CD4-positive, alpha-beta T cell treated with Interleukin-15 for 1 hour (primary cell): ENCODE measurements at regions not wholly inside any gene's neighbourhood (a gene's known extent, or its start where the extent isn't known, plus 50 kb on each side); places are given as distances from the start of the nearest gene placed in this dataset.
"Not testable (repeated sequence)": the region's sequence is repeated elsewhere in the genome, so short reads cannot be mapped to it uniquely, and the experiment has no call there.

Experiments used
- DNase-seq: peaks from one replicate; pipeline ENCODE4 v3.0.0-alpha.2; 2020

DNA sequence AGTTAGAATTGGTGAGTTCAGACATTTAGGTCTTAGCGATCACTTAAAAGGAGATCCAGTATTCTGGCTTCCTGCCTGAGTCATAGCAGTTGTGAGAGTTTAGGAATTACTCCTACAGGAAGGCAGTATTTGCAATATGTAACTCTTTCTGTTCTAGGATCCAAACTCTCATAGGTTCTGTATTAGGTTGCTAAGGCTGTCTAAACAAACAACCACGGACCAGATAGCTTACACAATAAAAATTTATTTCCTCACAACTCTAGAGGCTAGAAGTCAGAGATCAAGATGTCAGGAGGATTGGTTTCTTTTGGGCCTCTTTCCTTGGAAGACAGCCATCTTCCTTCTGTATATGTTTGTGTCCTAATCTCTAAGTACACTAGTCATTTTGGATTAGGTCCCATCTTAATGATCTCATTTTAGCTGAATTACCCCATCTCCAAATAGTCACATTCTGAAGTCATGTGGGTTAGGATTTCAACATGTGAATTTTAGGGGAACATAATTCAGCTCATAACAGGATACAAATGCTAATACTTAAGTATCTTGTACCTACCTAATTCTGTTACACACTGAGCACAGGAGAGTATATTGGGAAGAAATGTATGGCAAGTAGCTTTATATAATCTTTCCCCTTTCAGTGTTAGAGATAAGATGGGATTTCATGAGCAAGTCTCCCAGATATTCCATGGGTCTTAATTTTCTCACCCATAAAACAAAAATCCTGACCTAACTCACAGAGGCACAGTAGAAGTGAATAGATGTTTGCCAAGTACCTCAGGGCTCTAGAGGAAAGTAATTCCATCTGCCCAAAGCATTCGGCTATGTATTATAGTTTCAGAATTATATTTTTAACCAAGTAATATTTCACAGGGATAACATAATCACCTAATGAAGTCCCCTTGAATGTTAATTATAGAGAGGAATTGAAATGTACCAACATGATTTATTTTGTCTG lies 144.4 kb downstream of the PTBP2 start:
- DNase-seq, result no peak

DNA sequence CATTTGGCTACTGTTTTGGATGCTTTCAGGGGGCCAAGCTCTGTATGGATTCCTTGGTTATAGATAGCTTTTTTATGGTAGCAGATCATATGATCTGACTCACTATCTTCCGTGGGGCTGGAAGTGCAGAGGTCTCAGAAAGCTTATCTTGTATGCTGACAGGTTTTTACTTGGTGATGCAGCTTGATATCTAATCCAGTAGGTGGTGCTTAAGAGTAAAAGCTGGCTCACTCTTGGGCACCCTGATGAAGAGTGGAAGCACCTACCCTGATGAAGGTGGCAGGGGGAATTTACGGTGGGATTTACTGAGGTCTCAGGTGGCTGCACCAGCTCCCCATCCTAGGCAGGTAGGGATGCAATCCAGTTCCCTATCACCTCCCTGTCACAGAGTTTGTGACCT lies 151.2 kb downstream of the PTBP2 start:
- no peak for DNase-seq

DNA sequence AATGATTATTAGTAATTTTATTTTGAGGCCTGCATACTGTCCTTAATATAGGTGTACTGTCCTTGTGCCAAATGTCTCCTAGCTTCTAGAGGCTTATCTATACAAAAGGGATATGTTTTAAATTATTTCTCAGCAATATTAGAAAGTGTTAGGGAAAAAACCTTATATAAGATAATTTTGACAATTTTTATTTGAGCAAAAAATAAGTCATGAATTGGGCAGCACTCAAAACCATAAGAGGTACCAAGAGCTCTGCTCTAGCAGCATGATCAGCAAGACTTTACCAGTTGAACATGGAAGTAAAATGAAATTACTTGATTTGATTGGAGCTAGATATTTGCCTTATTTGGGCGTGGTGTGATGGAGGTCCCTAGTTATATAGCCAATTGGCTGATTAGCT lies 157.1 kb downstream of the PTBP2 start:
- no peak for DNase-seq

GRCh38 chr1:96880626-96881025 lies 159.0 kb downstream of the PTBP2 start:
- no peak for DNase-seq

GRCh38 chr1:96882096-96882495 lies 160.5 kb downstream of the PTBP2 start:
- DNase-seq, result no peak

GRCh38 chr1:96886474-96886873 lies 164.9 kb downstream of the PTBP2 start:
- no peak for DNase-seq

GRCh38 chr1:96887501-96887900 lies 165.9 kb downstream of the PTBP2 start:
- DNase-seq, result no peak

DNA sequence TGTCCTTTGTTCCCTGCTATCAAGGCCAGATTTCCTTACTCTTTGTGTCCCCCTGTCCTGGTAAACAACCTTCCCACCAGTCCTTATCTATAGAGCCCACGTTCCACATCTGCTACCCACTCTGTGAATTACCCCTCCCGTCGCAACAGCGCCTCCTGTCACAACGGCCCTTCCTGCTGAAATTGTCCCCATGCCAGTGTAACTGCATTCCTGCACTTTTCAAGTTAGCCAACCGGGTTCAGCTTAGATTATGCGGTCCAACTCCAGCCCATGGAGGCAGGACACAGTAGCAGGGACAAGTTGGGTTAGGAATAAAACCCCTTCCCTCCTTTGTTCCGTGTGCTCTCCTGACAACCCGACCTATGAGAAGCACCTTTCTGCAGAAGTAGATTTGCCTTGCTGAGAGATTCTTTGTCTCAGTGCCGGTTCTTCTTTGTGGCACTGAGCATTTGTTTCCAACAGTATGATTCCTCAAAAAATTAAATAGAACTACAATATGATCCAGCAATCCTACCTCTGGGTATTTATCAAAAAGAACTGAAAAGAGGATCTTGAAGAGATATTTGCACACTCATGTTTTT lies 180.3 kb downstream of the PTBP2 start:
- DNase-seq, result no peak

DNA sequence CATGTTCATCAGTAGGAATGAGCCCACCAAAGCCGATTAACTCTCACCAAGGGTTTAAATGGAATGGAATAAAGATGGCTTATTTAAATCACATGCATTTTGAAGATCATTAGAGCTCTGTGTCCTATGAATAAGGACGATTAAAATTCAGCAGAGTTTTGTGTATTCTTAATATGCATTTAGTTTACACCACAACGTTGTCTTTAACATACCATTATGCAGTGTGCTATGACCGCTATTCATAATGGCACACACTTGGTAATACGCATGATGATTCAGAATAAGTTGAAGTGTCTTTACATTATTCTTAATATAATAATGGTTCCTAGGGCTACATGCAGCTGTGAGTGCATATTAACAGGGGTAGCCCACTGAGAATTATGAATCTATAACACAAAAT lies 190.7 kb downstream of the PTBP2 start:
- no peak for DNase-seq

- not testable (repeated sequence) for DNase-seq
These were observed 194.1 kb downstream of the PTBP2 start for GRCh38 chr1:96915701-96916100.

DNA sequence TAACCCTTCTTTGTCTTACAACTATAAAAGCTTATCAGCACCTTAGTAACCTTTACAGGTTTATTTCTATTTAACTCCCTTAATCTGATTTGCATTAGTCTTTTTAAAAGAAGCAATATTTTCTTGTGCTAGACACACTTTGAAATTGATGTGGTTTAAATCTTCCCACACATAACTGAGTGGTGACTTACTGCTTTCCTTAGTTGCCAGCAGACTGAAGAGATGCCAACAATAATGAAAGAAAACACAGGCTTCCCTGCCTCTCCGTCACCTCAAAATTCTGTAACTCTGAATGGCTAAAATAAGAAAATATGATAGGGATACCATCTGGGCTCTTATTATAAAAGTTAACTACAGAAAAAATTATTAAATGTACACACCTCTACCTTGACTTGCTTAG lies 196.8 kb downstream of the PTBP2 start:
- DNase-seq, result no peak

DNA sequence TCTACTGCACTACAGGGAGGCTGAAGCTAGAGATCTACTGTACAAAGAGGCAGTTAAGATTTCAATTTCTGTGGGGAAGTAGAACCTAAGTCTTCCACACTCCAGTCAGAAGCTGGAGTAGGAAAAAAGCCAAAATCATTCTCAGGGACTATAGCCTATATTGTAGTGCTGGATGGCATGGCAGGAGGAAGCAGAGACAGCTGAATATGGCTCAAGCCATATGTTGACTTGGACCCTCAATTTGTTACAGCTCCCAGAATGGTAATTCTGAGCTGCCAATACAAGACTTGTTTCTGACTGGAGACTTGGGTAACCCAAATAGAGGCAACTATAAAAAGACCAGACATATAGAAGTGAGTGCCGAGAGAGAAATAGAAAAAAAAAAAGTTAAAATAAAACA lies 200.6 kb downstream of the PTBP2 start:
- no peak for DNase-seq

DNA sequence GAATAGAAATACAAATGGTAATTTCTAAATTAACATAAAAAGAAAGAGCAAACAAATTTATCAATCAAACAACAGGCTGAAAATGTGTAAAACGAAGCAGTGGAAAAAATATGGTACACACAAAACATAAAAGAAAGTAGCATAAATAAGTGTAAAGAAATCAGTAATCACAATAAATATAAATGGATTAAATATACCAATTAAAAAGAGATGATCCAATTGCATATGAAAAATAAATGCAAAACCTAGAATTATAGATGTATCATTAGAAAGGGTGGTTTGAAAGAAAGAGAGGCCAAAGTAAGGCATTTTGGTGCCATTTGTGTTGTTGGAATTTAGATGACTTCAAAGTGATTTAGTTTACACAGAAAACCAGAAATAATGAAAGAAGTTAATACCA lies 202.2 kb downstream of the PTBP2 start:
- no peak for DNase-seq

GRCh38 chr1:96926176-96926575 lies 204.6 kb downstream of the PTBP2 start:
- no peak for DNase-seq

GRCh38 chr1:96927125-96927524 lies 205.5 kb downstream of the PTBP2 start:
- no peak for DNase-seq

GRCh38 chr1:96931136-96931535 lies 209.6 kb downstream of the PTBP2 start:
- DNase-seq, result no peak

GRCh38 chr1:96934282-96934681 lies 212.7 kb downstream of the PTBP2 start:
- DNase-seq, result no peak

GRCh38 chr1:96944432-96945092 lies 223.0 kb downstream of the PTBP2 start:
- DNase-seq, result no peak

- DNase-seq, result no peak
These were observed 224.0 kb downstream of the PTBP2 start for GRCh38 chr1:96945509-96946084.

DNA sequence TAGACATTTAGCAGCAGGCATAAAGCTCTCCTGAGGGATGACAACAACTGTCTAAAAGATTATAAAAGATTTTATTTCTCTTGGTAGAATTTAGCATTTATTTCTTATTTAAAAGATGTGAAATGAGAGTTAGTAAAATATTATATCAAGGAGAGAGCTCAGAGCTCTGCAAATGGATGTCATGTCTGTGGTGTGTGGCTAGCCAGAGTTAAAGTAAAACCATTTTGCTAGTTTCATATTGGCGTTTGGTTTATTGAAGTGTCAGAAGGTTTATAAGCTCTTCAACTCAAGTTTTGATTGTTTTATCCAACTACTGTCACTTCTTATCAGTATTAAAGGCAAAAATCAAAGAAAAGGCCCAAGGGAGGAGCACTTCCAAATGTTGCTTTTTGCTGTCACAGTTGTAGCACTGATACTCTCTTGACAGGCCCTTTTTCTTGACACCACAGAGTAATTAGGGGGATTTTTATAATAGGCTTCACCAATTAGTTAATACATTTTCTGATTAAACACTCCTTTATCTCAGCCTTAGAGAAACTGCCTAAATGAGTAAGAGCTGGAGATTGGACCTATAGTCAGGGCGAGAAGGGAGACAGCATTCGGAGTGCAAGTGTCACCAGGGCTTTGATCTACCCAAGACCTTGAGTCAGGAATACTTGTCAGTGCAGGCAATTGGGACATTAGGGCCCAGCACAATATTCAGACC lies 233.9 kb downstream of the PTBP2 start:
- DNase-seq, result no peak

DNA sequence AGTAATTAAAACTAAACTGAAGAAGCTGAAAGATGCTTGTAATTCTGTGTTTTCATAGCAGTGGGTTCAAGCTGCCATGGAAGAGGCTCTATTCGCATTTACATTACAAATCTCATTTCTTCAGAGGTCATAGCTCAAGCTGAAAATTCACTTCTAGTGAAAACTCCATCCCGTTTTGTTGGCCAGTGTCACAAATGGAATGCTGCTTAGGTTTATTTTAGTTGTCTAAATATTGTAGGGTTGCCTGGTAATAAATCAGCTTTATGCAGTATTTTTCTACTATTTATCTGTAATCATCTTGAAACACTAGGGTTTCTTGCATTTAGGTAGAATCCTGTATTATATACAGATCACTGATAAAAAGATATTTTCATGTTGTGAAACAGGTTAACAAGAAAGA lies 240.6 kb downstream of the PTBP2 start:
- DNase-seq, result no peak

GRCh38 chr1:96962751-96963211 lies 241.2 kb downstream of the PTBP2 start:
- DNase-seq, result no peak

- DNase-seq, result no peak
These were observed 243.2 kb downstream of the PTBP2 start for GRCh38 chr1:96964761-96965160.
